Cardiac muscle cell (in vitro differentiated cells and primary cell): ENCODE measurements at regions not wholly inside any gene's neighbourhood (a gene's known extent, or its start where the extent isn't known, plus 50 kb on each side); places are given as distances from the start of the nearest gene placed in this dataset.

Experiments used
- DNase-seq, 2 donors: peaks; one replicate each; pipeline versions ENCODE4 v3.0.0 to v3.0.0-alpha.2; 2010 to 2017; ENCODE audit warnings: low read depth in 1 of 2, low spot score in 1 of 2
- H3K27ac ChIP-seq: fragments of 200-600 bp; sonication (generic); 2 replicates; pipeline ENCODE4 v1.5.1; 2016
- H3K27me3 ChIP-seq: fragments of 200-600 bp; sonication (generic); 2 replicates; pipeline ENCODE4 v1.6.0; 2016; ENCODE audit warnings: control low read depth
- H3K36me3 ChIP-seq: fragments of 200-600 bp; sonication (generic); 2 replicates; pipeline ENCODE4 v1.5.1; 2016; ENCODE audit warnings: control low read depth
- H3K4me1 ChIP-seq: fragments of 200-600 bp; sonication (generic); 2 replicates; pipeline ENCODE4 v1.8.1; 2017; ENCODE audit warnings: low read depth, mild to moderate bottlenecking, mixed run types
- H3K4me3 ChIP-seq: fragments of 200-600 bp; sonication (generic); 2 replicates; pipeline ENCODE4 v1.5.1; 2016; ENCODE audit warnings: mild to moderate bottlenecking
- H3K9me3 ChIP-seq: fragments of 200-600 bp; sonication (generic); 2 replicates; pipeline ENCODE4 v1.5.1; 2017; ENCODE audit warnings: low read depth, mild to moderate bottlenecking, control low read depth
- TF ChIP-seq, protein P1 (sequence below): IDR thresholded peaks from 2 replicates; pipeline ENCODE4 v1.5.1; 2012; ENCODE audit warnings: low read depth, mild to moderate bottlenecking, low read length

DNA sequence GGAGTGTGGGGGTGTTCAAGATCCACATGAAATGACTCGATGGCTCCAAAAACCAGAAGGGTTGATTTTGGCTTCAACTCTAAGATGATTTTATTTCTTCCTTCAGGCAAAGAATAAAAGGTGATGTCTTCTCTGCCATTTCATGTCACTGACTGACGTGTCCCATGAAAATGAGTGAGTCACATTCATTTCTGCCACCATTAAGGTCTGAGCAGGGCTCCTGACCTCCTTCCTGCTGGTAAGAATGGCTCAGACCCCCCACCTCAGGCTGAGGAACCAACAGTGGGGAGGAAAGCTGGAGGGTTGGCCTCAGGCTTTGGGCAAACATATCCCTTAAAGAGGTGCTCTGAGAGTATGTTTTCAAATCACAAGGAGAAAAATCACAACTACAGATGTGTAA, 53.9 kb upstream of the ZNF354A start:
- Histone ChIP-seq H3K36me3 (no peaks in the 10 kb centered on the region), H3K9me3 (no peaks in the 10 kb centered on the region), H3K27me3 (no peaks in the 10 kb centered on the region), H3K4me3 (no peak overlapping the region), H3K4me1 (no peaks in the 10 kb centered on the region), H3K27ac (no peak overlapping the region)
- TF ChIP-seq, protein P1, sequence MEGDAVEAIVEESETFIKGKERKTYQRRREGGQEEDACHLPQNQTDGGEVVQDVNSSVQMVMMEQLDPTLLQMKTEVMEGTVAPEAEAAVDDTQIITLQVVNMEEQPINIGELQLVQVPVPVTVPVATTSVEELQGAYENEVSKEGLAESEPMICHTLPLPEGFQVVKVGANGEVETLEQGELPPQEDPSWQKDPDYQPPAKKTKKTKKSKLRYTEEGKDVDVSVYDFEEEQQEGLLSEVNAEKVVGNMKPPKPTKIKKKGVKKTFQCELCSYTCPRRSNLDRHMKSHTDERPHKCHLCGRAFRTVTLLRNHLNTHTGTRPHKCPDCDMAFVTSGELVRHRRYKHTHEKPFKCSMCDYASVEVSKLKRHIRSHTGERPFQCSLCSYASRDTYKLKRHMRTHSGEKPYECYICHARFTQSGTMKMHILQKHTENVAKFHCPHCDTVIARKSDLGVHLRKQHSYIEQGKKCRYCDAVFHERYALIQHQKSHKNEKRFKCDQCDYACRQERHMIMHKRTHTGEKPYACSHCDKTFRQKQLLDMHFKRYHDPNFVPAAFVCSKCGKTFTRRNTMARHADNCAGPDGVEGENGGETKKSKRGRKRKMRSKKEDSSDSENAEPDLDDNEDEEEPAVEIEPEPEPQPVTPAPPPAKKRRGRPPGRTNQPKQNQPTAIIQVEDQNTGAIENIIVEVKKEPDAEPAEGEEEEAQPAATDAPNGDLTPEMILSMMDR: no peak
- DNase-seq: no peak

DNA sequence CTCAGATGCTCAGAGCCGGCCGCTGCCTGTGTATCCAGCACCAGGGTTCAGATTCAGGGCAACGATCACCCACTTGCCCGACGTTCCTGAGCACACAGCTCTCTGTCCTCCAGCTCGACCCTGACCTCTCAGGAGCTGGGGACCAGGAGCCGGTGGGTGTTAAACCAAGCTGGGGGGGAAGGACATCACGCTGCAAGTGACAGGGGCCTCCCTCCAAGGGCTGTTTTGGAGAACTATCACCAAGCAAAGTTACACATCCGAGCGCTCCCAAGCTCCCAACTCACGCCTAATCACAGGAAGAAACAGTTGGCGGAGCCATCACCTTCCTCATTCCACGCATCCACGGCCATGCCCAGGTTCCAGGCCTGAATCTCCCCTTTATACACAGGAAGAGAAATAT, 51.5 kb upstream of the ZNF354A start:
- Histone ChIP-seq H3K36me3 (no peaks in the 10 kb centered on the region), H3K4me1 (no peaks in the 10 kb centered on the region), H3K9me3 (no peaks in the 10 kb centered on the region), H3K4me3 (no peak overlapping the region), H3K27me3 (no peaks in the 10 kb centered on the region), H3K27ac (no peak overlapping the region)
- DNase-seq: no peak
- TF ChIP-seq, protein P1: no peak

DNA sequence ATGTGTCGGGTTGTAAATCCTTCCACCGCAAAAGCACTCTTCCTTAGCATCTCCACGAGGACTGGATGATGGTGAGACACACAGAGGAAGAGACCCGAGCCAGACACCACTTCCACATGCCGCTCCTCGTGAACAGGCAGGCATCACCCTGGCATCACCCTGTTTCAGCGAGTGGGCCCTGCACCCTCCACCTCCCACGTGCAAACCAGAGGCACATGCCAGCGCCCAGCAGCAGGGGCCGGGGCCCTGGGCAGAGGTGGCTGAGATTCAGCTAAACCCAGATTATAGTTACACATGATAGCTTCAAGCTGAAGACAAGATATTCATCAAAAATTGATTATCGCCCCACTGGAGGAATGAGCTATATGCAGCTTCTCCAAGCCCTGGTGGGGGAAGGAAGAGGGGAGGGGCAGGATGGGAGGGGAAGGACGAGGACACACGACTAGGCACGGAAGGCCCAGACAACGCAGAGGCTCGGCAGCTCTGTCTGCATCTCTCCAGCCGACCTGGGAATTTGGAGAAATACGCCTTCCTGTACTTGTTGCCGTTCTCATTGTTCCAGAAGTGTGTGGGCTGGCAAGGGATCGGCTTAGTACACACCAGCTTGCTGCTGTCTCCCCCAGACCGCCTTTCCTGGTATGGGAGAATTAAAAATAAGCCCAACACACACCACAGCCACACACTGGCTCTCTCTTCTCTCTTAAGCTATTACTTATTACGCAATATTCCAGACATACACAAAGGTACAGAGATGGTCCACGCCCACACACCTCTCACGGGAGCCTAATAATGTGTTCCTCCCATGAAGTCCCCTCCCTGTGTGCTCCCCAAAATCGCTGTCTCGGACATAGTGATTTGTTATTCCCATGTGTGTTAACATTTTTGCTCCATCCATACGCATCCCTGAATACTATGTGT, 50.4 kb upstream of the ZNF354A start:
- TF ChIP-seq, protein P1: no peak
- no peaks in the 10 kb centered on the region for H3K4me1 ChIP-seq
- H3K9me3 ChIP-seq: no peaks in the 10 kb centered on the region
- DNase-seq: no peak
- H3K27ac ChIP-seq: no peak overlapping the region
- H3K4me3 ChIP-seq: no peak overlapping the region
- H3K27me3 ChIP-seq: no peaks in the 10 kb centered on the region
- H3K36me3 ChIP-seq: no peaks in the 10 kb centered on the region
